ENCODE measurements at regions not wholly inside any gene's neighbourhood (a gene's known extent, or its start where the extent isn't known, plus 50 kb on each side); places are given as distances from the start of the nearest gene placed in this dataset.

DNA sequence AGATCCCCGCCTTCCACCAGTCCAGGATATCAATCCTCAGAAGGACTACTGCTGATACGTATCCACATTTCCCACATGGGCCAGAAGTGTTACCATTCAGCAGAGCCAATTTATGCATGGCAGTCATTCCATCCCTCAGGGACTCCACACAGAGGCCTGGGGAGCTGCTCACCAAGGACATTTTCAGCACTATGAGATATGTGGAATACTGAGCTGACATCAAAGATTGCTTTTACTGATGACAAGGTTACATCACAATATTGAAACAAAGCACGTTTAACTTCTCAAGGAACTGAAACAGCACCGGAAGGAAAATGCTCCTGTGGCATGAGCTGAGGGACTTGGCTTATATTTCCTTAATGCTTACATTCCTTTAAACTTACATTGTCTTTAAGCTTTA is 335.1 kb downstream of the BMPER start:
- TF ChIP-seq, protein P1, sequence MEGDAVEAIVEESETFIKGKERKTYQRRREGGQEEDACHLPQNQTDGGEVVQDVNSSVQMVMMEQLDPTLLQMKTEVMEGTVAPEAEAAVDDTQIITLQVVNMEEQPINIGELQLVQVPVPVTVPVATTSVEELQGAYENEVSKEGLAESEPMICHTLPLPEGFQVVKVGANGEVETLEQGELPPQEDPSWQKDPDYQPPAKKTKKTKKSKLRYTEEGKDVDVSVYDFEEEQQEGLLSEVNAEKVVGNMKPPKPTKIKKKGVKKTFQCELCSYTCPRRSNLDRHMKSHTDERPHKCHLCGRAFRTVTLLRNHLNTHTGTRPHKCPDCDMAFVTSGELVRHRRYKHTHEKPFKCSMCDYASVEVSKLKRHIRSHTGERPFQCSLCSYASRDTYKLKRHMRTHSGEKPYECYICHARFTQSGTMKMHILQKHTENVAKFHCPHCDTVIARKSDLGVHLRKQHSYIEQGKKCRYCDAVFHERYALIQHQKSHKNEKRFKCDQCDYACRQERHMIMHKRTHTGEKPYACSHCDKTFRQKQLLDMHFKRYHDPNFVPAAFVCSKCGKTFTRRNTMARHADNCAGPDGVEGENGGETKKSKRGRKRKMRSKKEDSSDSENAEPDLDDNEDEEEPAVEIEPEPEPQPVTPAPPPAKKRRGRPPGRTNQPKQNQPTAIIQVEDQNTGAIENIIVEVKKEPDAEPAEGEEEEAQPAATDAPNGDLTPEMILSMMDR (IDR thresholded peaks at IDR 0.05; ENCODE audit: low read depth, low read length) = no peak

DNA sequence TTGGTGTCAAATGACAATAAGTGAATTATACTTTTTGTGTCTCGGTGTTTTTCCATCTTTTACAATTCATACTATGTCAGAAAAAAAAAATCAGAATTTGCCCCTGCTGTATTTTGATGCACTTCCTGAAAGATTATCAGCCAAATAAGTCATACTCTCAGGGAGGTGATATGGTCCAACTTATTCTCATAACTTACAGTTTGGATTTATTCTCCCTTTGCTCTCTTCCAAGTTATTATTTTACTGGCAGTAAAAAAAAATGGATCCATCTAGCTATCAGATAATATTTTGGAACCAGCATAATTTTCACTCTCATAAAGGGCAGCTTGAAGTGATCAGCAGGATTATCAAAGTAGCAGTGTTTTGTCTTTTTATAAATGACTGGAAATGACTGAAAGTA is 337.1 kb downstream of the BMPER start:
- TF ChIP-seq, protein P1 (IDR thresholded peaks at IDR 0.05; ENCODE audit: low read depth, low read length) = no peak
- no peak overlapping the region for H3K4me3 ChIP-seq (ENCODE audit: low read depth, low read length)

More for the DNA sequence above, 335.1 kb downstream of the BMPER start:
- H3K4me3 ChIP-seq (ENCODE audit: low read depth, low read length) = no peak overlapping the region

DNA sequence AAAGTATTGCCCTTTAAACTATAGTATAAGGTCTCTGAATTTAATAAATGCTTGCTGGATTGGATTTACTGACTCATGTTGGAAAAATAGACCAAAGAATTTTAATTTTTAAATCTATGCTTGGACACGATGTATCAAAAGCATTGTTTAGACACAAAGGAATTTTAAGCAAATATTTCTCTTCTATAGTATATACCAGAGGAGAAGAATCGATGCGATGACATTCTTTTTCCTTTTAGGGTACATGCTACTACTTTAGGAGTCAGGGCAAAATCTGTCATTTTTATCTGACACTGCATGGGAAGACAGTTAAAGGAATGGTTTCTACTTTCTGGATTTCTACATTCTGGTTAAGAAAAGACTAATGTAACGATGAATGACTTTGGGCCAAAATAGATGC is 339.9 kb downstream of the BMPER start:
- H3K4me3 ChIP-seq (ENCODE audit: low read depth, low read length) = no peak overlapping the region
- TF ChIP-seq, protein P1 (IDR thresholded peaks at IDR 0.05; ENCODE audit: low read depth, low read length) = no peak

DNA sequence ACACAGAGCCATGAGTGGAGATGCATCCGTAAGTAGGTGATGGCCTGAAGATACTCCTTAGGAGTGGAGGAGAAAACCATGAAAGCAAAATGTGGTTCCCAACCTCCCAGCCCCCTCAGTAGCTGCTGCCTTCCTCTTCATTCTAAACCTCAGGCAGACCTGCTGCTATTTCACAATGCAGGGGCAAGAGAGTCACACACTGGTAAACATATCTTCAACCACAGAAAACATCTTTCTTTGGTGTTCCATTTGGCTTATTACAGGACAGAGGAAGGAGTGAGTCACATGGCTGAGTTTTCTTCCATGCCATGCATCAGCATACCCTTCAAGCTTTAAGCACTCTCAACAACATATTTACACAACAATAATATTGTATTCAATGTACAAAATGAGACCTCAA is 342.1 kb downstream of the BMPER start:
- H3K4me3 ChIP-seq (ENCODE audit: low read depth, low read length) = no peak overlapping the region
- TF ChIP-seq, protein P1 (IDR thresholded peaks at IDR 0.05; ENCODE audit: low read depth, low read length) = no peak

DNA sequence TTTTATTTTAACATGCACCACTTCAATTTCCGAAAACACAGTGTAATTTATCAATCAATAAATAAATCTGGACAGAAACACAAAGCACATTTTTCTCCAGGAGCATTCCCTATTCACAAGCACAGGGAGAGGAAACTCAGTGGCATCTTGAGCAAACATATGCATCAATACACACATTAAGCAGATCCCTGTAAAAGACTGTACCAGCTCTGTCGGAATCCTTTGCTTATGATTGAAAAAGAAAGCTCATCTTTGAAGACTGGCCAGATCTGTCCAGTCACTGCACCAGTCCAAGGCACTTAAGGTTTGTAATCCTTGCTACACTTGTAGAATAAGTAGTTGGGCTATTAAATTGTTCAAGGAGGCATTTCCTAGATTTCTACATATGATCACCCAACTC is 343.9 kb downstream of the BMPER start:
- TF ChIP-seq, protein P1 (IDR thresholded peaks at IDR 0.05; ENCODE audit: low read depth, low read length) = no peak
- no peak overlapping the region for H3K4me3 ChIP-seq (ENCODE audit: low read depth, low read length)

DNA sequence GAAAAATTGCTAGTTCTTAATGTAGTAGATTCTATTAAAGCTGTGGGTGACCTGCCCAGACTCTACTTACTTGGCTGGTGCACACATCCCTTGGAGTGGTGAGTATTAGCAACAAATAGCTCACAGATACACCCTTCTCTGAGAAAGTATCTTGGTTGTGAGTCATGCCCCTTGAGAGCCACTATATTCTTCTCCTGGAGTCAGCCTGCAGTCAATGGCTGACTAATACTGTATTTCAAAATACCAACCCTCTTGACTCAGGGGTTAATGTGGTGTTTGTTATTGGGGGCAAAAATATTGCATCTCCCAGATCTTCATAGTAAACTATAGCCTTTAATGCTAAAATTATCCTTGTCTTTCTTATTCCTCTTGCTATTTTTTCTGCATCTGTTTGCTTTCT is 354.9 kb downstream of the BMPER start:
- TF ChIP-seq, protein P1 (IDR thresholded peaks at IDR 0.05; ENCODE audit: low read depth, low read length) = no peak
- H3K4me3 ChIP-seq (ENCODE audit: low read depth, low read length) = no peak overlapping the region

DNA sequence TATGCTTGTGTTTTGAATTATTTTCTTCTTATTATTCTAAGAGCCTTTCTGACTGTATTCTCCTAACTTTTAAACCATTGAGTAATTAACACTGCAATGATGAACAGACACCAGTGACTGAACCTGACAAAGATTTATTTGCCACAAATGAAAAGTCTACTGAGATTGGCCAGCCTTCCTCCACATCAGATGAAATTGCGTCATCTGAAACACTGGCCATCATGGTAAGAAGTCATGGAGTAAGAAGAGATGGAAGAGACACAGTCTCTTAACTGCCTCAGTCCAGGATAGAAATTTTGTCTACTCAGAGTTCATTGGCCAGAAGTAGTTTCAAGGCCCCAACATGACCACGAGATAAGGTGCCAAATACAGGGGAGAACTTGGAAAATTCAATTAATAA is 357.8 kb downstream of the BMPER start:
- TF ChIP-seq, protein P1 (IDR thresholded peaks at IDR 0.05; ENCODE audit: low read depth, low read length) = no peak
- no peak overlapping the region for H3K4me3 ChIP-seq (ENCODE audit: low read depth, low read length)

Measured in WI38 (cell line).